OCI-LY3 (cell line): ENCODE measurements at regions not wholly inside any gene's neighbourhood (a gene's known extent, or its start where the extent isn't known, plus 50 kb on each side); places are given as distances from the start of the nearest gene placed in this dataset.

Source experiments
- H2AFZ ChIP-seq: fragments of 200-600, 300-600 bp; shearing (Covaris generic); 2 replicates; pipeline ENCODE4 v1.6.0; 2014; ENCODE audit warnings: antibody characterized with exemption, low read depth, low read length
- H3K27ac ChIP-seq: fragments of 200-600, 300-600 bp; sonication (generic); 2 replicates; pipeline ENCODE4 v1.5.1; 2014; ENCODE audit warnings: mild to moderate bottlenecking, low read length, moderate library complexity, mixed read lengths
- H3K27me3 ChIP-seq: fragments of 200-600, 300-600 bp; sonication (generic); 2 replicates; pipeline ENCODE4 v1.6.1; 2014; ENCODE audit warnings: low read depth, low read length, mixed read lengths
- H3K36me3 ChIP-seq: fragments of 200-600, 300-600 bp; sonication (generic); replicated peaks from 2 replicates; pipeline ENCODE3; 2014; ENCODE audit warnings: low read depth, low read length, mixed read lengths
- H3K4me1 ChIP-seq: fragments of 300-600, 200-600 bp; sonication (generic); 2 replicates; pipeline ENCODE4 v1.6.1; 2014; ENCODE audit warnings: low read length, mixed read lengths
- H3K4me2 ChIP-seq: fragments of 200-600, 300-600 bp; sonication (generic); 2 replicates; pipeline ENCODE4 v1.6.1; 2014; ENCODE audit warnings: low read length, mixed read lengths
- H3K4me3 ChIP-seq: fragments of 300-600, 200-600 bp; sonication (generic); 2 replicates; pipeline ENCODE4 v1.5.1; 2014; ENCODE audit warnings: antibody characterized with exemption, mild to moderate bottlenecking, low read length, moderate library complexity
- H3K79me2 ChIP-seq: fragments of 300-600, 200-600 bp; shearing (Covaris generic); 2 replicates; pipeline ENCODE4 v1.6.1; 2014; ENCODE audit warnings: mild to moderate bottlenecking, low read length, mixed read lengths
- H3K9ac ChIP-seq: fragments of 300-600, 200-600 bp; shearing (Covaris generic); 2 replicates; pipeline ENCODE4 v1.6.0; 2014; ENCODE audit warnings: mild to moderate bottlenecking, low read length, moderate library complexity
- H3K9me3 ChIP-seq: fragments of 200-600, 300-600 bp; shearing (Covaris generic); 2 replicates; pipeline ENCODE4 v1.6.1; 2014; ENCODE audit warnings: low read length, mixed read lengths; ENCODE audit not compliant: insufficient read depth
- H4K20me1 ChIP-seq: fragments of 200-600, 300-600 bp; sonication (generic); 2 replicates; pipeline ENCODE4 v1.6.1; 2016; ENCODE audit warnings: low read length, mixed read lengths; ENCODE audit not compliant: insufficient read depth
- CTCF ChIP-seq: fragments of 200-600, 300-600 bp; sonication (generic); IDR thresholded peaks from 2 replicates; pipeline ENCODE4 v1.5.1; 2014; ENCODE audit warnings: antibody characterized with exemption, low read length, low read depth
- EZH2phosphoT487 ChIP-seq: fragments of 200-600 bp; shearing (Covaris generic); IDR thresholded peaks from 2 replicates; pipeline ENCODE4 v1.6.1; 2018; ENCODE audit warnings: antibody characterized with exemption, mixed run types, low read depth

- no peaks in the 10 kb centered on the region for H3K4me1 ChIP-seq
- H3K27ac ChIP-seq, result no peak overlapping the region
- H3K4me2 ChIP-seq, result no peak overlapping the region
- H3K9me3 ChIP-seq, result no peaks in the 10 kb centered on the region
- H4K20me1 ChIP-seq, result no peaks in the 10 kb centered on the region
- H3K27me3 ChIP-seq, result no peaks in the 10 kb centered on the region; the same call in 1 of the 2 replicates
- H3K79me2 ChIP-seq, result no peaks in the 10 kb centered on the region
- TF ChIP-seq CTCF (no peak), EZH2phosphoT487 (no peak)
- H3K9ac ChIP-seq, result no peak overlapping the region
- no peak overlapping the region for H3K4me3 ChIP-seq
- no peaks in the 10 kb centered on the region for H3K36me3 ChIP-seq
- H2AFZ ChIP-seq, result no peak overlapping the region
These were observed 68.7 kb upstream of the OSMR start for GRCh38 chr5:38777111-38777510.

GRCh38 chr5:38780316-38780715, 65.5 kb upstream of the OSMR start:
- Histone ChIP-seq H3K9ac (no peak overlapping the region), H3K79me2 (no peaks in the 10 kb centered on the region), H2AFZ (no peak overlapping the region), H3K36me3 (no peaks in the 10 kb centered on the region), H3K27me3 (no peaks in the 10 kb centered on the region; the same call in 1 of the 2 replicates), H3K27ac (no peak overlapping the region), H3K4me1 (no peaks in the 10 kb centered on the region), H3K4me2 (no peak overlapping the region), H3K4me3 (no peak overlapping the region), H4K20me1 (no peaks in the 10 kb centered on the region), H3K9me3 (no peaks in the 10 kb centered on the region)
- no peak for TF ChIP-seq EZH2phosphoT487
- TF ChIP-seq CTCF, result no peak

GRCh38 chr5:38780945-38781344, 64.9 kb upstream of the OSMR start:
- Histone ChIP-seq H2AFZ (no peak overlapping the region), H3K27me3 (no peaks in the 10 kb centered on the region; the same call in 1 of the 2 replicates), H3K4me2 (no peak overlapping the region), H3K4me1 (no peaks in the 10 kb centered on the region), H3K27ac (no peak overlapping the region), H3K9me3 (no peaks in the 10 kb centered on the region), H3K79me2 (no peaks in the 10 kb centered on the region), H3K4me3 (no peak overlapping the region), H3K9ac (no peak overlapping the region), H3K36me3 (no peaks in the 10 kb centered on the region), H4K20me1 (no peaks in the 10 kb centered on the region)
- TF ChIP-seq CTCF (no peak), EZH2phosphoT487 (no peak)

- no peak overlapping the region for H3K27ac ChIP-seq
These were observed 63.5 kb upstream of the OSMR start for GRCh38 chr5:38782180-38782835.

More at GRCh38 chr5:38782180-38782835, 63.5 kb upstream of the OSMR start:
- Histone ChIP-seq H3K27me3 (no peaks in the 10 kb centered on the region), H3K79me2 (no peaks in the 10 kb centered on the region), H3K36me3 (no peaks in the 10 kb centered on the region), H3K4me2 (no peak overlapping the region), H3K9me3 (no peaks in the 10 kb centered on the region), H2AFZ (no peak overlapping the region), H3K4me1 (no peaks in the 10 kb centered on the region), H3K4me3 (no peak overlapping the region), H3K9ac (no peak overlapping the region), H4K20me1 (no peaks in the 10 kb centered on the region)
- TF ChIP-seq EZH2phosphoT487 (no peak), CTCF (no peak)
